ENCODE measurements at regions not wholly inside any gene's neighbourhood (a gene's known extent, or its start where the extent isn't known, plus 50 kb on each side); places are given as distances from the start of the nearest gene placed in this dataset.

DNA sequence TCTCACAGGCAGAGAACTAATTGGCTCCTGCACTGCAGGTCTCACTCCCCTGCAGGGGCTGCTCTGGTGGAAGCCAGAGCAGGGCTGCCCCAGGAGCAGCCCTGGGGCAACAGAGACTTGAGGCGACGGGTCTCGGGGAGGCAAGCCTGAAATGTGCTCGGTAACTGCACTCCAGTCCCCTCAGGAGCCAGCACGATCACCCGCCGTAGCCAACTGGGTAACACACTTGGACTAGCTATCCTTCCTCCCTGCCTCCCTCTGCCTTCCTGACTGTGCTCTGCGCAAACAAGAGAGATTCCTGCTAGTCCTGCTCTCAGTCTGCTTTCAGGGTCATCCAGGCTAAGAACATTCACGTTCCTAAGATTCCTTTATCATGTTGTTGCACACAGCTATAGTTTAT, 140.7 kb upstream of the NSMCE3 start:
- TF ChIP-seq, protein P1, sequence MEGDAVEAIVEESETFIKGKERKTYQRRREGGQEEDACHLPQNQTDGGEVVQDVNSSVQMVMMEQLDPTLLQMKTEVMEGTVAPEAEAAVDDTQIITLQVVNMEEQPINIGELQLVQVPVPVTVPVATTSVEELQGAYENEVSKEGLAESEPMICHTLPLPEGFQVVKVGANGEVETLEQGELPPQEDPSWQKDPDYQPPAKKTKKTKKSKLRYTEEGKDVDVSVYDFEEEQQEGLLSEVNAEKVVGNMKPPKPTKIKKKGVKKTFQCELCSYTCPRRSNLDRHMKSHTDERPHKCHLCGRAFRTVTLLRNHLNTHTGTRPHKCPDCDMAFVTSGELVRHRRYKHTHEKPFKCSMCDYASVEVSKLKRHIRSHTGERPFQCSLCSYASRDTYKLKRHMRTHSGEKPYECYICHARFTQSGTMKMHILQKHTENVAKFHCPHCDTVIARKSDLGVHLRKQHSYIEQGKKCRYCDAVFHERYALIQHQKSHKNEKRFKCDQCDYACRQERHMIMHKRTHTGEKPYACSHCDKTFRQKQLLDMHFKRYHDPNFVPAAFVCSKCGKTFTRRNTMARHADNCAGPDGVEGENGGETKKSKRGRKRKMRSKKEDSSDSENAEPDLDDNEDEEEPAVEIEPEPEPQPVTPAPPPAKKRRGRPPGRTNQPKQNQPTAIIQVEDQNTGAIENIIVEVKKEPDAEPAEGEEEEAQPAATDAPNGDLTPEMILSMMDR (IDR thresholded peaks at IDR 0.05): no peak
- no peak for TF ChIP-seq EP300 (IDR thresholded peaks at IDR 0.05)
- no peak for TF ChIP-seq POLR2A (IDR thresholded peaks at IDR 0.05)

Measured in upper lobe of left lung (tissue), 4 donors.